Right ventricle myocardium superior (tissue), 1 donor: ENCODE measurements at regions not wholly inside any gene's neighbourhood (a gene's known extent, or its start where the extent isn't known, plus 50 kb on each side); places are given as distances from the start of the nearest gene placed in this dataset.

ENCODE experiments used
- ATAC-seq: fragments of 200-7000 bp; cut with Tn5 transposase; one replicate; pipeline ENCODE4 v1.9.1; 2020; ENCODE audit warnings: mild to moderate bottlenecking; ENCODE audit not compliant: poor library complexity
- DNase-seq: peaks from one replicate; pipeline ENCODE4 v3.0.0-alpha.2; 2020
- intact Hi-C: fragments of 100-400 bp; cut with DNase I; formaldehyde crosslinking; loops from one replicate; pipeline ENCODE4 v1.11.2; 2022
- donor health status: DM: no; HTN: yes; CAD: no; lungs with severe emphysema.

- ATAC-seq = no peak
- intact Hi-C loops = no loop called here
- DNase-seq = no peak
Measured at GRCh38 chr14:103250181-103250580, 83.9 kb upstream of the EIF5 start.

GRCh38 chr14:103250874-103251273 lies 83.2 kb upstream of the EIF5 start:
- no peak for ATAC-seq

GRCh38 chr14:103255555-103255954 lies 78.5 kb upstream of the EIF5 start:
- ATAC-seq = no peak
- no peak for DNase-seq
- intact Hi-C loops = no loop called here

More at GRCh38 chr14:103250874-103251273, 83.2 kb upstream of the EIF5 start:
- intact Hi-C loops = no loop called here
- no peak for DNase-seq

GRCh38 chr14:103256406-103256805 lies 77.6 kb upstream of the EIF5 start:
- no peak for DNase-seq
- no peak for ATAC-seq
- intact Hi-C loops = no loop called here

- DNase-seq = no peak
- intact Hi-C loops = no loop called here
- no peak for ATAC-seq
Measured at GRCh38 chr14:103257211-103257962, 76.7 kb upstream of the EIF5 start.

GRCh38 chr14:103258211-103258610 lies 75.8 kb upstream of the EIF5 start:
- ATAC-seq = no peak
- no peak for DNase-seq
- intact Hi-C loops = no loop called here

- intact Hi-C loops = no loop called here
- DNase-seq = no peak
- no peak for ATAC-seq
Measured at GRCh38 chr14:103259184-103259583, 74.9 kb upstream of the EIF5 start.

GRCh38 chr14:103259801-103260628 lies 74.0 kb upstream of the EIF5 start:
- peak; percentile 68 for ATAC-seq
- no peak for DNase-seq
- intact Hi-C loops = no loop called here

- intact Hi-C loops = no loop called here
- peak; percentile 57 for DNase-seq
- peak; percentile 87 for ATAC-seq
Measured at GRCh38 chr14:103260629-103261124, 73.4 kb upstream of the EIF5 start.

GRCh38 chr14:103267226-103267910 lies 66.7 kb upstream of the EIF5 start:
- DNase-seq = no peak
- no peak for ATAC-seq
- intact Hi-C loops = no loop called here

GRCh38 chr14:103271189-103271588 lies 62.8 kb upstream of the EIF5 start:
- ATAC-seq = no peak
- intact Hi-C loops = no loop called here

GRCh38 chr14:103273145-103273744 lies 60.8 kb upstream of the EIF5 start:
- intact Hi-C loops = no loop called here
- DNase-seq (no peak), ATAC-seq (peak; percentile 46)

More at GRCh38 chr14:103271189-103271588, 62.8 kb upstream of the EIF5 start:
- DNase-seq = no peak

GRCh38 chr14:103273745-103274615 lies 60.1 kb upstream of the EIF5 start:
- DNase-seq (no peak), ATAC-seq (peak; percentile 48)
- intact Hi-C loops = no loop called here

GRCh38 chr14:103275000-103275399 lies 59.0 kb upstream of the EIF5 start:
- intact Hi-C loops = no loop called here
- DNase-seq (no peak), ATAC-seq (no peak)

- intact Hi-C loops = no loop called here
- ATAC-seq (no peak), DNase-seq (no peak)
Measured at GRCh38 chr14:103277931-103278330, 56.1 kb upstream of the EIF5 start.

GRCh38 chr14:103279142-103280025 lies 54.7 kb upstream of the EIF5 start:
- DNase-seq (no peak), ATAC-seq (peak; percentile 54)
- intact Hi-C loops = loop anchor here (10.0 kb wide), 1 partner anchor 95 kb away; no protein-coding TSS in a partner anchor
